ENCODE measurements at regions not wholly inside any gene's neighbourhood (a gene's known extent, or its start where the extent isn't known, plus 50 kb on each side); places are given as distances from the start of the nearest gene placed in this dataset.

DNA sequence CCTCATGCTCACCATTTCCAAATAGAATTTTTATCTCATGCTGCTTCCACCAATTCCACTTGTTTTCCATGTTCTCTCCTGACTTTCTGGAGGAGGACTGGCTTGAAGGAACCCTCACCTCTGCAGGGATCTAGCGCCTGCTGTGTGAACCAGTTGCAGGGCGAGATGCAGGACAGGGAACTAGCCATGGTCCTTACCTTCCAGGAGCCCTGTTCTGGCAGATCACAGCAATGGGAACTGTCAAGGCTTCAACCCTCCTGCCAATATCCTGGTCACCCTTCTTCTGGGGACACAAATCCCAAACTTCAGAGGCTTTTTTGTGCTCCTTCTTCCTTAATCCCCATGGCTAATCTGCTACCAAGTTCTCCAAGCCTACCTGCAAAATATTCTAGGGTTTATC lies 60.4 kb upstream of the MMP2 start (continued):
- TF ChIP-seq, protein P1, sequence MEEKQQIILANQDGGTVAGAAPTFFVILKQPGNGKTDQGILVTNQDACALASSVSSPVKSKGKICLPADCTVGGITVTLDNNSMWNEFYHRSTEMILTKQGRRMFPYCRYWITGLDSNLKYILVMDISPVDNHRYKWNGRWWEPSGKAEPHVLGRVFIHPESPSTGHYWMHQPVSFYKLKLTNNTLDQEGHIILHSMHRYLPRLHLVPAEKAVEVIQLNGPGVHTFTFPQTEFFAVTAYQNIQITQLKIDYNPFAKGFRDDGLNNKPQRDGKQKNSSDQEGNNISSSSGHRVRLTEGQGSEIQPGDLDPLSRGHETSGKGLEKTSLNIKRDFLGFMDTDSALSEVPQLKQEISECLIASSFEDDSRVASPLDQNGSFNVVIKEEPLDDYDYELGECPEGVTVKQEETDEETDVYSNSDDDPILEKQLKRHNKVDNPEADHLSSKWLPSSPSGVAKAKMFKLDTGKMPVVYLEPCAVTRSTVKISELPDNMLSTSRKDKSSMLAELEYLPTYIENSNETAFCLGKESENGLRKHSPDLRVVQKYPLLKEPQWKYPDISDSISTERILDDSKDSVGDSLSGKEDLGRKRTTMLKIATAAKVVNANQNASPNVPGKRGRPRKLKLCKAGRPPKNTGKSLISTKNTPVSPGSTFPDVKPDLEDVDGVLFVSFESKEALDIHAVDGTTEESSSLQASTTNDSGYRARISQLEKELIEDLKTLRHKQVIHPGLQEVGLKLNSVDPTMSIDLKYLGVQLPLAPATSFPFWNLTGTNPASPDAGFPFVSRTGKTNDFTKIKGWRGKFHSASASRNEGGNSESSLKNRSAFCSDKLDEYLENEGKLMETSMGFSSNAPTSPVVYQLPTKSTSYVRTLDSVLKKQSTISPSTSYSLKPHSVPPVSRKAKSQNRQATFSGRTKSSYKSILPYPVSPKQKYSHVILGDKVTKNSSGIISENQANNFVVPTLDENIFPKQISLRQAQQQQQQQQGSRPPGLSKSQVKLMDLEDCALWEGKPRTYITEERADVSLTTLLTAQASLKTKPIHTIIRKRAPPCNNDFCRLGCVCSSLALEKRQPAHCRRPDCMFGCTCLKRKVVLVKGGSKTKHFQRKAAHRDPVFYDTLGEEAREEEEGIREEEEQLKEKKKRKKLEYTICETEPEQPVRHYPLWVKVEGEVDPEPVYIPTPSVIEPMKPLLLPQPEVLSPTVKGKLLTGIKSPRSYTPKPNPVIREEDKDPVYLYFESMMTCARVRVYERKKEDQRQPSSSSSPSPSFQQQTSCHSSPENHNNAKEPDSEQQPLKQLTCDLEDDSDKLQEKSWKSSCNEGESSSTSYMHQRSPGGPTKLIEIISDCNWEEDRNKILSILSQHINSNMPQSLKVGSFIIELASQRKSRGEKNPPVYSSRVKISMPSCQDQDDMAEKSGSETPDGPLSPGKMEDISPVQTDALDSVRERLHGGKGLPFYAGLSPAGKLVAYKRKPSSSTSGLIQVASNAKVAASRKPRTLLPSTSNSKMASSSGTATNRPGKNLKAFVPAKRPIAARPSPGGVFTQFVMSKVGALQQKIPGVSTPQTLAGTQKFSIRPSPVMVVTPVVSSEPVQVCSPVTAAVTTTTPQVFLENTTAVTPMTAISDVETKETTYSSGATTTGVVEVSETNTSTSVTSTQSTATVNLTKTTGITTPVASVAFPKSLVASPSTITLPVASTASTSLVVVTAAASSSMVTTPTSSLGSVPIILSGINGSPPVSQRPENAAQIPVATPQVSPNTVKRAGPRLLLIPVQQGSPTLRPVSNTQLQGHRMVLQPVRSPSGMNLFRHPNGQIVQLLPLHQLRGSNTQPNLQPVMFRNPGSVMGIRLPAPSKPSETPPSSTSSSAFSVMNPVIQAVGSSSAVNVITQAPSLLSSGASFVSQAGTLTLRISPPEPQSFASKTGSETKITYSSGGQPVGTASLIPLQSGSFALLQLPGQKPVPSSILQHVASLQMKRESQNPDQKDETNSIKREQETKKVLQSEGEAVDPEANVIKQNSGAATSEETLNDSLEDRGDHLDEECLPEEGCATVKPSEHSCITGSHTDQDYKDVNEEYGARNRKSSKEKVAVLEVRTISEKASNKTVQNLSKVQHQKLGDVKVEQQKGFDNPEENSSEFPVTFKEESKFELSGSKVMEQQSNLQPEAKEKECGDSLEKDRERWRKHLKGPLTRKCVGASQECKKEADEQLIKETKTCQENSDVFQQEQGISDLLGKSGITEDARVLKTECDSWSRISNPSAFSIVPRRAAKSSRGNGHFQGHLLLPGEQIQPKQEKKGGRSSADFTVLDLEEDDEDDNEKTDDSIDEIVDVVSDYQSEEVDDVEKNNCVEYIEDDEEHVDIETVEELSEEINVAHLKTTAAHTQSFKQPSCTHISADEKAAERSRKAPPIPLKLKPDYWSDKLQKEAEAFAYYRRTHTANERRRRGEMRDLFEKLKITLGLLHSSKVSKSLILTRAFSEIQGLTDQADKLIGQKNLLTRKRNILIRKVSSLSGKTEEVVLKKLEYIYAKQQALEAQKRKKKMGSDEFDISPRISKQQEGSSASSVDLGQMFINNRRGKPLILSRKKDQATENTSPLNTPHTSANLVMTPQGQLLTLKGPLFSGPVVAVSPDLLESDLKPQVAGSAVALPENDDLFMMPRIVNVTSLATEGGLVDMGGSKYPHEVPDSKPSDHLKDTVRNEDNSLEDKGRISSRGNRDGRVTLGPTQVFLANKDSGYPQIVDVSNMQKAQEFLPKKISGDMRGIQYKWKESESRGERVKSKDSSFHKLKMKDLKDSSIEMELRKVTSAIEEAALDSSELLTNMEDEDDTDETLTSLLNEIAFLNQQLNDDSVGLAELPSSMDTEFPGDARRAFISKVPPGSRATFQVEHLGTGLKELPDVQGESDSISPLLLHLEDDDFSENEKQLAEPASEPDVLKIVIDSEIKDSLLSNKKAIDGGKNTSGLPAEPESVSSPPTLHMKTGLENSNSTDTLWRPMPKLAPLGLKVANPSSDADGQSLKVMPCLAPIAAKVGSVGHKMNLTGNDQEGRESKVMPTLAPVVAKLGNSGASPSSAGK (IDR thresholded peaks at IDR 0.05): no peak
- TF ChIP-seq, protein P2, sequence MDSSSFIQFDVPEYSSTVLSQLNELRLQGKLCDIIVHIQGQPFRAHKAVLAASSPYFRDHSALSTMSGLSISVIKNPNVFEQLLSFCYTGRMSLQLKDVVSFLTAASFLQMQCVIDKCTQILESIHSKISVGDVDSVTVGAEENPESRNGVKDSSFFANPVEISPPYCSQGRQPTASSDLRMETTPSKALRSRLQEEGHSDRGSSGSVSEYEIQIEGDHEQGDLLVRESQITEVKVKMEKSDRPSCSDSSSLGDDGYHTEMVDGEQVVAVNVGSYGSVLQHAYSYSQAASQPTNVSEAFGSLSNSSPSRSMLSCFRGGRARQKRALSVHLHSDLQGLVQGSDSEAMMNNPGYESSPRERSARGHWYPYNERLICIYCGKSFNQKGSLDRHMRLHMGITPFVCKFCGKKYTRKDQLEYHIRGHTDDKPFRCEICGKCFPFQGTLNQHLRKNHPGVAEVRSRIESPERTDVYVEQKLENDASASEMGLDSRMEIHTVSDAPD (CRISPR knock-in tag; IDR thresholded peaks at IDR 0.05): no peak
- no peak for TF ChIP-seq IFI16 (CRISPR knock-in tag; IDR thresholded peaks at IDR 0.05)
- no peak for TF ChIP-seq ZNF239 (CRISPR knock-in tag; IDR thresholded peaks at IDR 0.05)
- TF ChIP-seq TBL1XR1 (IDR thresholded peaks at IDR 0.05; ENCODE audit: low read length in 2 of 2): no peak
